Osteoblast (primary cell): ENCODE measurements at regions not wholly inside any gene's neighbourhood (a gene's known extent, or its start where the extent isn't known, plus 50 kb on each side); places are given as distances from the start of the nearest gene placed in this dataset.

Experiments
- DNase-seq: peaks from one replicate; pipeline ENCODE4 v3.0.0; 2011; ENCODE audit warnings: low spot score, mixed read lengths; ENCODE audit not compliant: insufficient read length; ENCODE audit errors: missing footprints
- H2AFZ ChIP-seq: 2 replicates; pipeline ENCODE4 v1.6.0; 2011; ENCODE audit warnings: mild to moderate bottlenecking, low read length
- H3K27ac ChIP-seq: 2 replicates; pipeline ENCODE4 v1.5.1; 2011; ENCODE audit warnings: mild to moderate bottlenecking, low read depth, low read length, moderate library complexity
- H3K27me3 ChIP-seq: 2 replicates; pipeline ENCODE4 v1.6.0; 2012; ENCODE audit warnings: mild to moderate bottlenecking, control low read depth, inconsistent platforms, low read length, moderate library complexity; ENCODE audit not compliant: insufficient read depth
- H3K36me3 ChIP-seq: 2 replicates; pipeline ENCODE4 v1.5.1; 2011; ENCODE audit warnings: mild to moderate bottlenecking, low read length, control low read depth, moderate library complexity; ENCODE audit not compliant: insufficient read depth
- H3K4me1 ChIP-seq: 2 replicates; pipeline ENCODE4 v1.5.1; 2011; ENCODE audit warnings: mild to moderate bottlenecking, low read length, control low read depth, moderate library complexity; ENCODE audit not compliant: insufficient read depth
- H3K4me2 ChIP-seq: 2 replicates; pipeline ENCODE4 v1.6.0; 2011; ENCODE audit warnings: mild to moderate bottlenecking, low read length; ENCODE audit not compliant: insufficient read depth
- H3K4me3 ChIP-seq: fragments of 200-600 bp; sonication (generic); 3 replicates; pipeline ENCODE4 v1.5.1; 2012; ENCODE audit warnings: mild to moderate bottlenecking, low read length, inconsistent platforms; ENCODE audit not compliant: insufficient read depth
- H3K79me2 ChIP-seq: 2 replicates; pipeline ENCODE4 v1.6.0; 2012; ENCODE audit warnings: mild to moderate bottlenecking, low read length, control low read depth, inconsistent platforms; ENCODE audit not compliant: insufficient read depth
- H3K9me3 ChIP-seq: 2 replicates; pipeline ENCODE4 v1.5.1; 2011; ENCODE audit warnings: low read depth, low read length, control low read depth
- H4K20me1 ChIP-seq: 2 replicates; pipeline ENCODE4 v1.6.0; 2012; ENCODE audit warnings: mild to moderate bottlenecking, low read length, control low read depth; ENCODE audit not compliant: insufficient read depth
- TF ChIP-seq, protein P1 (sequence below): IDR thresholded peaks from 2 replicates; pipeline ENCODE4 v1.5.1; 2011; ENCODE audit warnings: mild to moderate bottlenecking, low read depth, low read length, moderate library complexity; ENCODE audit errors: extremely low read depth

DNA sequence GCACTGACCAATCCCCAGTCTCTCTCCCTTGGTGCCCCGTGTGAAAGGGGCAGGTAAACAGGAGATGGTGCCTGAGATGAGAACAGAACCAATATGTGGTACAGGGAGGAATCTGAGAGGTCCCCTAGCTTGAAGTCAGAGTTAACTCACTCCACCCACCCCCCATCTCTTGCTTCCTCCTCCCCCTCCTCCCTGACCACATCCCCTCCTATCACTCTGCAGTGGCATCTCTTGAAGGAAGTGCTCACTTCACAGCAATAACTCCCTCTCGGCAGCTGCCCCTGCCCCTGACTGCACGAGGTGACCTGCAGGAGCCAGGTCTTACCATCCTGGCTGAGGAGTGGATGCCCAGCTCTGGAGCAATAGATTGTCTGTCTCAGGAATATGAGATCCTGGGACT, 224.0 kb downstream of the GAS1 start:
- Histone ChIP-seq H2AFZ (peak overlapping the region; percentile 62), H3K79me2 (no peaks in the 10 kb centered on the region), H3K4me2 (no peak overlapping the region), H3K36me3 (no peaks in the 10 kb centered on the region), H3K27me3 (no peaks in the 10 kb centered on the region), H3K9me3 (no peaks in the 10 kb centered on the region), H3K27ac (no peak overlapping the region), H3K4me3 (no peak overlapping the region), H4K20me1 (no peaks in the 10 kb centered on the region), H3K4me1 (peaks cover 23% of the 10 kb centered on the region)
- no peak for DNase-seq
- TF ChIP-seq, protein P1, sequence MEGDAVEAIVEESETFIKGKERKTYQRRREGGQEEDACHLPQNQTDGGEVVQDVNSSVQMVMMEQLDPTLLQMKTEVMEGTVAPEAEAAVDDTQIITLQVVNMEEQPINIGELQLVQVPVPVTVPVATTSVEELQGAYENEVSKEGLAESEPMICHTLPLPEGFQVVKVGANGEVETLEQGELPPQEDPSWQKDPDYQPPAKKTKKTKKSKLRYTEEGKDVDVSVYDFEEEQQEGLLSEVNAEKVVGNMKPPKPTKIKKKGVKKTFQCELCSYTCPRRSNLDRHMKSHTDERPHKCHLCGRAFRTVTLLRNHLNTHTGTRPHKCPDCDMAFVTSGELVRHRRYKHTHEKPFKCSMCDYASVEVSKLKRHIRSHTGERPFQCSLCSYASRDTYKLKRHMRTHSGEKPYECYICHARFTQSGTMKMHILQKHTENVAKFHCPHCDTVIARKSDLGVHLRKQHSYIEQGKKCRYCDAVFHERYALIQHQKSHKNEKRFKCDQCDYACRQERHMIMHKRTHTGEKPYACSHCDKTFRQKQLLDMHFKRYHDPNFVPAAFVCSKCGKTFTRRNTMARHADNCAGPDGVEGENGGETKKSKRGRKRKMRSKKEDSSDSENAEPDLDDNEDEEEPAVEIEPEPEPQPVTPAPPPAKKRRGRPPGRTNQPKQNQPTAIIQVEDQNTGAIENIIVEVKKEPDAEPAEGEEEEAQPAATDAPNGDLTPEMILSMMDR: no peak

DNA sequence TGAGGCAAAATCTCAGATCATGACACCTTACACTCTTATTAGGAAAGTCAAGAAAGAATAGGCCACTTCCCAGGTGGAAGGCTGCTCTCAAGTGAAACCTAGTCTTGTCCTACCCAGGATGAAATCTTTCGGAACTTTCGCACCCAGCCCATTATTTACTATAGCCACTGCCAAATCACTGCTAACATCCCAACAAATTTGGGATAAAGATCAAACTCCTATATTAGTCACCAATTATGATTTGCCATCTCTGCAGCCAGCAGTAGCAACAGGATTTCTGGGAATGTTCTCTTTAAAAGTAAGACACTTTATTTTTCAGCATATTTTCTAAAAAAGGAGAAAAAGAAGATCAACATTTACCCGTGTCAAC, 224.6 kb downstream of the GAS1 start:
- H3K27me3 ChIP-seq: no peaks in the 10 kb centered on the region
- peak overlapping the region; percentile 62 for H2AFZ ChIP-seq
- H3K4me2 ChIP-seq: no peak overlapping the region
- no peaks in the 10 kb centered on the region for H3K9me3 ChIP-seq
- peak overlapping the region; percentile 59 for H3K27ac ChIP-seq
- DNase-seq: no peak
- no peaks in the 10 kb centered on the region for H3K79me2 ChIP-seq
- TF ChIP-seq, protein P1: no peak
- no peaks in the 10 kb centered on the region for H3K36me3 ChIP-seq
- H4K20me1 ChIP-seq: no peaks in the 10 kb centered on the region
- no peak overlapping the region for H3K4me3 ChIP-seq
- H3K4me1 ChIP-seq: peaks cover 23% of the 10 kb centered on the region

DNA sequence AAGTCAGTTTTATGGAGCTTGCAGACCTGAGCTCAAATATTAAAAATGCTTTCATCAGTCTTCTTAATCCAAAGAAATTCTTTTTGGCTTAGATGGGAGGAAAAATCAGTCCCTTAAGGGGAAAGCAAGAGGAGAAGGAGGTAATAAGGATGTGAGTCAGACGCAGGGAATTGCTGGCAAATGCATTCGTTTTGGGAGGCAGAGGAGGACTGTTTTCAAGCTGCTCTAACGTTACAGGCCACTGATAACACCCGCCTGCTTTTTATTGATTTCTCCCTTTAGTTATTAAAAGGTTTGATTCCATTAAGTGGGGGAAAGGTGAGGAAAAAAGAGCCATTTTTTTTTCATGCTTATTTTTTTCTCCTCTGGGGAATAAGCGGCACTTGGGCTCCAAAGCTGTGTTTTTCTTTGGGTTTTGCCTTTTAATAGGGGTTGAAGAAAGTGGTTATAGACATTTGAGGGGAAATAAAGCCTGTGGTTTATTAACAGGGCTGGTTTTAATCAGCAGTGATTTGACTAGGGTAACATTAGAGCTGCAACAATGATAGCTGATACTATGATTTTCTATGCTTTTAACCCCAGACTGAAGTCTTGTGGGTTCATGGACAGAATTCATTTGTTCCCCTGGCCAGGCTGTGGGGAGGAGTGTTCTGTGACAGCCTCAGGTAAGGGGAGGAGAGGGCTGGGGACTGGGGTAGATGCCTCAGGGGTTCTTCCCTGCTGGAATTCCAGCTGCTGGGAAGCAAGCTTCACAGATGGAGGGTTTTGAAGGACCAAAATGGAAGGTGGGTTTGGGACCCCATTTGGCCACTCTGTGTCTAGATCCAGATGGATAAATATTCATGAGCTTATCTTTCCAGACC, 225.2 kb downstream of the GAS1 start:
- Histone ChIP-seq H3K27me3 (no peaks in the 10 kb centered on the region), H2AFZ (no peak overlapping the region), H3K4me3 (no peak overlapping the region), H3K27ac (peak overlapping the region; percentile 59), H4K20me1 (no peaks in the 10 kb centered on the region), H3K9me3 (no peaks in the 10 kb centered on the region), H3K4me1 (peaks cover 23% of the 10 kb centered on the region), H3K36me3 (no peaks in the 10 kb centered on the region), H3K79me2 (no peaks in the 10 kb centered on the region), H3K4me2 (peak overlapping the region; percentile 38)
- DNase-seq: peak; percentile 87
- TF ChIP-seq, protein P1: no peak

DNA sequence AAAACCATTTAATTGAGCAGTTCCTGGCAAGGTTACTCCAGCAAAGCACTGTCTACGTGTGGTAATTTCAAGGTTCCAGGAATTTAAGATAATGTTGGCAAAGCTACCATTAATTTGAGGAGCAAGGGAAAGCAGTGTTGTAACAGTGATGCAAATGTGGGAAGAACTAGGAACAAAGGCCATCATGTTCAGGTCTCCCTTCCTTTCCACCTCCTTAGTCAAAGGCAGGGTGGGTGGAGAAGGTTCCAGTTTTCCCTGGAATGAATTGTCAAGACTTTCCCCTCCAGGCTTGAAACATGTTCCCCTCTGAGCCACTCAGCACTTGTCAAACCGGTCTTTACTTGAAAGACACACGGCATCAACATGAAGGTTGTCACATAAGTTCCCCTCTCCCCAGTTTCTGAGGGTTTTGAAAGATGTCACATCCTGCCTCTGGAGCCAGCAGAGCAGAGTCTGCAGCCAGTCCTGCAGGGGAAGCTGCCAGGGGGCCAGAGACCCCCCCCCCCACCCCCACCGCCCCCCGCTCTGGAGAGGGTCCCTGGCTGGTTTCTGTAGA, 226.0 kb downstream of the GAS1 start:
- Histone ChIP-seq H3K4me2 (peak overlapping the region; percentile 38), H3K27me3 (no peaks in the 10 kb centered on the region), H3K79me2 (no peaks in the 10 kb centered on the region), H3K4me1 (peaks cover 23% of the 10 kb centered on the region), H3K27ac (peak overlapping the region; percentile 59), H3K9me3 (no peaks in the 10 kb centered on the region), H3K4me3 (no peak overlapping the region), H2AFZ (peak overlapping the region; percentile 11), H3K36me3 (no peaks in the 10 kb centered on the region), H4K20me1 (no peaks in the 10 kb centered on the region)
- TF ChIP-seq, protein P1: no peak
- no peak for DNase-seq
